Uterus (tissue), 2 donors: ENCODE measurements at regions not wholly inside any gene's neighbourhood (a gene's known extent, or its start where the extent isn't known, plus 50 kb on each side); places are given as distances from the start of the nearest gene placed in this dataset.

Experiments
- POLR2A ChIP-seq, 2 donors: fragments of 450-650 bp; IDR thresholded peaks; one replicate each; pipeline ENCODE4 v1.6.1; 2016; ENCODE audit warnings: antibody characterized with exemption in 2 of 2, mild to moderate bottlenecking in 1 of 2, moderate library complexity in 1 of 2
- TF ChIP-seq, protein P1 (sequence below), 4 experiments: fragments of 200-600 bp in 2 of 4; fragments of 450-650 bp in 2 of 4; sonication (generic) in 2 of 4; IDR thresholded peaks; one replicate each; pipeline ENCODE4 v1.5.1; 2016 to 2019; ENCODE audit warnings: antibody characterized with exemption in 4 of 4, mild to moderate bottlenecking in 2 of 4, moderate library complexity in 1 of 4

DNA sequence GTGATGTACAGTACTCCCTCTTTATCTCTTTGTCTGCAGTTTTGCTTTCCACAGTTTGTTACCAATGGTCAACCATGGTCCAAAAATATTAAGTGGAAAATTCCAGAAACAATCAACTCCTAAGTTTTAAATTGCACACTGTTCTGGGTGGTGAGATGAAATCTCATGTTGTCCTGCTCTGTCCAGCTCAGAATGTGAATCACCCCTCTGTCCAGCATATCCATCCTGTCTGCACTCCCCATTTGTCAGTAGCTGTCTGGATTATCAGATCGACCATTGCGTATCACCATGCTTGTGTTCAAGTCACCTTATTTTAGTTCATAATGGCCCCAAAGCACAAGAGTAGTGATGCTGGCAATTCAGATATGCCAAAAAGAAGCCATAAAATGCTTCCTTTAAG lies 118.2 kb upstream of the PDE4B start:
- TF ChIP-seq, protein P1, sequence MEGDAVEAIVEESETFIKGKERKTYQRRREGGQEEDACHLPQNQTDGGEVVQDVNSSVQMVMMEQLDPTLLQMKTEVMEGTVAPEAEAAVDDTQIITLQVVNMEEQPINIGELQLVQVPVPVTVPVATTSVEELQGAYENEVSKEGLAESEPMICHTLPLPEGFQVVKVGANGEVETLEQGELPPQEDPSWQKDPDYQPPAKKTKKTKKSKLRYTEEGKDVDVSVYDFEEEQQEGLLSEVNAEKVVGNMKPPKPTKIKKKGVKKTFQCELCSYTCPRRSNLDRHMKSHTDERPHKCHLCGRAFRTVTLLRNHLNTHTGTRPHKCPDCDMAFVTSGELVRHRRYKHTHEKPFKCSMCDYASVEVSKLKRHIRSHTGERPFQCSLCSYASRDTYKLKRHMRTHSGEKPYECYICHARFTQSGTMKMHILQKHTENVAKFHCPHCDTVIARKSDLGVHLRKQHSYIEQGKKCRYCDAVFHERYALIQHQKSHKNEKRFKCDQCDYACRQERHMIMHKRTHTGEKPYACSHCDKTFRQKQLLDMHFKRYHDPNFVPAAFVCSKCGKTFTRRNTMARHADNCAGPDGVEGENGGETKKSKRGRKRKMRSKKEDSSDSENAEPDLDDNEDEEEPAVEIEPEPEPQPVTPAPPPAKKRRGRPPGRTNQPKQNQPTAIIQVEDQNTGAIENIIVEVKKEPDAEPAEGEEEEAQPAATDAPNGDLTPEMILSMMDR (IDR thresholded peaks at IDR 0.05), result no peak
- no peak for TF ChIP-seq POLR2A (IDR thresholded peaks at IDR 0.05)
